ENCODE measurements at regions not wholly inside any gene's neighbourhood (a gene's known extent, or its start where the extent isn't known, plus 50 kb on each side); places are given as distances from the start of the nearest gene placed in this dataset.

GRCh38 chr6:12403947-12404647 lies 113.9 kb downstream of the EDN1 start:
- H3K9me3 ChIP-seq (ENCODE audit: low read length) = no peaks in the 10 kb centered on the region
- H3K9ac ChIP-seq (ENCODE audit: low read length) = no peak overlapping the region
- H3K27me3 ChIP-seq (ENCODE audit: low read length) = no peaks in the 10 kb centered on the region
- H3K4me3 ChIP-seq (ENCODE audit: low read length) = no peak overlapping the region
- DNase-seq = no peak
- H3K27ac ChIP-seq (ENCODE audit: low read length) = no peak overlapping the region
- H3K4me1 ChIP-seq (ENCODE audit: low read length) = no peaks in the 10 kb centered on the region
- H2AFZ ChIP-seq (ENCODE audit: low read length) = no peak overlapping the region
- no peaks in the 10 kb centered on the region for H3K9me2 ChIP-seq (replicated peaks; ENCODE audit: insufficient read depth, low read length)
- no peaks in the 10 kb centered on the region for H3K79me2 ChIP-seq (ENCODE audit: low read length)
- H3K36me3 ChIP-seq (ENCODE audit: insufficient read depth, low read length) = no peaks in the 10 kb centered on the region
- no peak overlapping the region for H3K4me2 ChIP-seq (ENCODE audit: low read depth, low read length, poor library complexity, severe bottlenecking)
- no peaks in the 10 kb centered on the region for H4K20me1 ChIP-seq (ENCODE audit: insufficient read depth, low read depth, low read length)

GRCh38 chr6:12404651-12405050 lies 114.5 kb downstream of the EDN1 start:
- Histone ChIP-seq H2AFZ (ENCODE audit: low read length) (no peak overlapping the region), H3K9me3 (ENCODE audit: low read length) (no peaks in the 10 kb centered on the region), H4K20me1 (ENCODE audit: insufficient read depth, low read depth, low read length) (no peaks in the 10 kb centered on the region), H3K27ac (ENCODE audit: low read length) (no peak overlapping the region), H3K9me2 (replicated peaks; ENCODE audit: insufficient read depth, low read length) (no peaks in the 10 kb centered on the region), H3K36me3 (ENCODE audit: insufficient read depth, low read length) (no peaks in the 10 kb centered on the region), H3K4me2 (ENCODE audit: low read depth, low read length, poor library complexity, severe bottlenecking) (no peak overlapping the region), H3K4me1 (ENCODE audit: low read length) (no peaks in the 10 kb centered on the region), H3K27me3 (ENCODE audit: low read length) (no peaks in the 10 kb centered on the region), H3K79me2 (ENCODE audit: low read length) (no peaks in the 10 kb centered on the region), H3K9ac (ENCODE audit: low read length) (no peak overlapping the region), H3K4me3 (ENCODE audit: low read length) (no peak overlapping the region)
- DNase-seq = no peak

- no peak for DNase-seq
- Histone ChIP-seq H3K4me2 (ENCODE audit: low read depth, low read length, poor library complexity, severe bottlenecking) (no peak overlapping the region), H3K9me3 (ENCODE audit: low read length) (no peaks in the 10 kb centered on the region), H3K4me1 (ENCODE audit: low read length) (no peaks in the 10 kb centered on the region), H3K4me3 (ENCODE audit: low read length) (no peak overlapping the region), H3K36me3 (ENCODE audit: insufficient read depth, low read length) (no peaks in the 10 kb centered on the region), H4K20me1 (ENCODE audit: insufficient read depth, low read depth, low read length) (no peaks in the 10 kb centered on the region), H2AFZ (ENCODE audit: low read length) (no peak overlapping the region), H3K27ac (ENCODE audit: low read length) (no peak overlapping the region), H3K9ac (ENCODE audit: low read length) (no peak overlapping the region), H3K27me3 (ENCODE audit: low read length) (no peaks in the 10 kb centered on the region), H3K9me2 (replicated peaks; ENCODE audit: insufficient read depth, low read length) (no peaks in the 10 kb centered on the region), H3K79me2 (ENCODE audit: low read length) (no peaks in the 10 kb centered on the region)
Observed at GRCh38 chr6:12408752-12409151, 118.6 kb downstream of the EDN1 start.

- Histone ChIP-seq H2AFZ (ENCODE audit: low read length) (no peak overlapping the region), H3K79me2 (ENCODE audit: low read length) (no peaks in the 10 kb centered on the region), H3K27ac (ENCODE audit: low read length) (no peak overlapping the region), H3K9ac (ENCODE audit: low read length) (no peak overlapping the region), H3K4me1 (ENCODE audit: low read length) (no peaks in the 10 kb centered on the region), H3K9me2 (replicated peaks; ENCODE audit: insufficient read depth, low read length) (no peaks in the 10 kb centered on the region), H3K4me3 (ENCODE audit: low read length) (no peak overlapping the region), H3K27me3 (ENCODE audit: low read length) (no peaks in the 10 kb centered on the region), H3K9me3 (ENCODE audit: low read length) (no peaks in the 10 kb centered on the region), H4K20me1 (ENCODE audit: insufficient read depth, low read depth, low read length) (no peaks in the 10 kb centered on the region), H3K36me3 (ENCODE audit: insufficient read depth, low read length) (no peaks in the 10 kb centered on the region), H3K4me2 (ENCODE audit: low read depth, low read length, poor library complexity, severe bottlenecking) (no peak overlapping the region)
- no peak for DNase-seq
Observed at GRCh38 chr6:12410946-12411345, 120.8 kb downstream of the EDN1 start.

- Histone ChIP-seq H3K36me3 (ENCODE audit: insufficient read depth, low read length) (no peaks in the 10 kb centered on the region), H3K9me3 (ENCODE audit: low read length) (no peaks in the 10 kb centered on the region), H3K4me3 (ENCODE audit: low read length) (no peak overlapping the region), H3K27ac (ENCODE audit: low read length) (no peak overlapping the region), H3K4me1 (ENCODE audit: low read length) (no peaks in the 10 kb centered on the region), H4K20me1 (ENCODE audit: insufficient read depth, low read depth, low read length) (no peaks in the 10 kb centered on the region), H2AFZ (ENCODE audit: low read length) (no peak overlapping the region), H3K9ac (ENCODE audit: low read length) (no peak overlapping the region), H3K27me3 (ENCODE audit: low read length) (no peaks in the 10 kb centered on the region), H3K9me2 (replicated peaks; ENCODE audit: insufficient read depth, low read length) (no peaks in the 10 kb centered on the region), H3K4me2 (ENCODE audit: low read depth, low read length, poor library complexity, severe bottlenecking) (no peak overlapping the region), H3K79me2 (ENCODE audit: low read length) (no peaks in the 10 kb centered on the region)
- DNase-seq = no peak
Observed at GRCh38 chr6:12414096-12414675, 124.0 kb downstream of the EDN1 start.

- Histone ChIP-seq H4K20me1 (ENCODE audit: insufficient read depth, low read depth, low read length) (no peaks in the 10 kb centered on the region), H3K9me3 (ENCODE audit: low read length) (no peaks in the 10 kb centered on the region), H3K4me3 (ENCODE audit: low read length) (no peak overlapping the region), H3K4me2 (ENCODE audit: low read depth, low read length, poor library complexity, severe bottlenecking) (no peak overlapping the region), H3K27me3 (ENCODE audit: low read length) (no peaks in the 10 kb centered on the region), H3K36me3 (ENCODE audit: insufficient read depth, low read length) (no peaks in the 10 kb centered on the region), H3K9me2 (replicated peaks; ENCODE audit: insufficient read depth, low read length) (no peaks in the 10 kb centered on the region), H3K79me2 (ENCODE audit: low read length) (no peaks in the 10 kb centered on the region), H2AFZ (ENCODE audit: low read length) (no peak overlapping the region), H3K27ac (ENCODE audit: low read length) (no peak overlapping the region), H3K9ac (ENCODE audit: low read length) (no peak overlapping the region), H3K4me1 (ENCODE audit: low read length) (no peaks in the 10 kb centered on the region)
- DNase-seq = no peak
Observed at GRCh38 chr6:12415980-12416598, 125.9 kb downstream of the EDN1 start.

GRCh38 chr6:12417191-12417590 lies 127.0 kb downstream of the EDN1 start:
- H3K36me3 ChIP-seq (ENCODE audit: insufficient read depth, low read length) = no peaks in the 10 kb centered on the region
- H3K79me2 ChIP-seq (ENCODE audit: low read length) = no peaks in the 10 kb centered on the region
- no peak overlapping the region for H3K9ac ChIP-seq (ENCODE audit: low read length)
- H3K27ac ChIP-seq (ENCODE audit: low read length) = no peak overlapping the region
- no peak overlapping the region for H3K4me3 ChIP-seq (ENCODE audit: low read length)
- no peak overlapping the region for H3K4me2 ChIP-seq (ENCODE audit: low read depth, low read length, poor library complexity, severe bottlenecking)
- no peaks in the 10 kb centered on the region for H3K9me3 ChIP-seq (ENCODE audit: low read length)
- H4K20me1 ChIP-seq (ENCODE audit: insufficient read depth, low read depth, low read length) = no peaks in the 10 kb centered on the region
- no peak for DNase-seq
- no peaks in the 10 kb centered on the region for H3K27me3 ChIP-seq (ENCODE audit: low read length)
- no peaks in the 10 kb centered on the region for H3K9me2 ChIP-seq (replicated peaks; ENCODE audit: insufficient read depth, low read length)
- H3K4me1 ChIP-seq (ENCODE audit: low read length) = no peaks in the 10 kb centered on the region
- H2AFZ ChIP-seq (ENCODE audit: low read length) = no peak overlapping the region

GRCh38 chr6:12418946-12419345 lies 128.8 kb downstream of the EDN1 start:
- H3K27me3 ChIP-seq (ENCODE audit: low read length) = no peaks in the 10 kb centered on the region
- no peaks in the 10 kb centered on the region for H3K79me2 ChIP-seq (ENCODE audit: low read length)
- no peaks in the 10 kb centered on the region for H3K36me3 ChIP-seq (ENCODE audit: insufficient read depth, low read length)
- H2AFZ ChIP-seq (ENCODE audit: low read length) = no peak overlapping the region
- DNase-seq = no peak
- no peak overlapping the region for H3K27ac ChIP-seq (ENCODE audit: low read length)
- no peak overlapping the region for H3K9ac ChIP-seq (ENCODE audit: low read length)
- H3K9me3 ChIP-seq (ENCODE audit: low read length) = no peaks in the 10 kb centered on the region
- no peaks in the 10 kb centered on the region for H3K4me1 ChIP-seq (ENCODE audit: low read length)
- no peak overlapping the region for H3K4me3 ChIP-seq (ENCODE audit: low read length)
- no peak overlapping the region for H3K4me2 ChIP-seq (ENCODE audit: low read depth, low read length, poor library complexity, severe bottlenecking)
- H4K20me1 ChIP-seq (ENCODE audit: insufficient read depth, low read depth, low read length) = no peaks in the 10 kb centered on the region
- no peaks in the 10 kb centered on the region for H3K9me2 ChIP-seq (replicated peaks; ENCODE audit: insufficient read depth, low read length)
